Chondrocyte (in vitro differentiated cells): ENCODE measurements at regions not wholly inside any gene's neighbourhood (a gene's known extent, or its start where the extent isn't known, plus 50 kb on each side); places are given as distances from the start of the nearest gene placed in this dataset.

ENCODE experiments used
- DNase-seq: peaks from one replicate; pipeline ENCODE4 v3.0.0; 2021; ENCODE audit warnings: mixed read lengths, low spot score
- H3K27ac Mint-ChIP-seq: one replicate; pipeline ENCODE4 v1.8.0; 2021; ENCODE audit warnings: mild to moderate bottlenecking, moderate library complexity, mixed read lengths; ENCODE audit not compliant: unreplicated experiment
- H3K27me3 Mint-ChIP-seq: 2 replicates; pipeline ENCODE4 v1.8.0; 2021; ENCODE audit warnings: low read depth, mixed read lengths
- H3K36me3 Mint-ChIP-seq: 2 replicates; pipeline ENCODE4 v1.8.0; 2021; ENCODE audit warnings: low read depth, mixed read lengths
- H3K4me1 Mint-ChIP-seq: 2 replicates; pipeline ENCODE4 v1.8.0; 2021; ENCODE audit warnings: low read depth, mild to moderate bottlenecking, mixed read lengths
- H3K4me3 Mint-ChIP-seq: one replicate; pipeline ENCODE4 v1.8.0; 2021; ENCODE audit warnings: mild to moderate bottlenecking, moderate library complexity, mixed read lengths; ENCODE audit not compliant: unreplicated experiment
- H3K9me3 Mint-ChIP-seq: 2 replicates; pipeline ENCODE4 v1.8.0; 2021; ENCODE audit warnings: low read depth, mixed read lengths
- TF ChIP-seq, protein P1 (sequence below): fragments of 200-600 bp; sonication (generic); IDR thresholded peaks from 2 replicates; pipeline ENCODE4 v1.5.0; 2021; ENCODE audit warnings: antibody characterized with exemption, mild to moderate bottlenecking, moderate library complexity

DNA sequence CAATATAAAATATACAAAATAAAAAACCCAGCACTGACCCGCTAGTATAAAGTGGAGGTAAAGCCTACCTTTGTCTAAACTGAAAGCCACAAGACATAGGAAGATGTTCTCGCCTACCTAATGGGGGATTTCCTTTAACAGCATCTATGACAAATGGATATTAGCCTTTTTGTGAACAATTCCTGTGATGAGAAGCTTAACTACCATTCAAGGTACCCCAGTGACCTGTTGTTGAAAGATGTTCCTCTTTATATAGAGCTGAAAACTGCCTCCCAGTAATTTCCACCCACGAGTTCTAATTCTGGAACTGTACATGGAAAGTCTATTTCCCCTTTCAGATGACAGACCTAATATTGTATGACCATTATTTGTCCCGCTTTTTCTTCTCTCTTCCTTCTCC, 109.8 kb upstream of the RASGRP1 start:
- Mint-ChIP-seq H3K36me3 (no peaks in the 10 kb centered on the region), H3K27ac (no peak overlapping the region), H3K4me3 (no peak overlapping the region), H3K27me3 (peaks cover 9% of the 10 kb centered on the region), H3K4me1 (no peaks in the 10 kb centered on the region), H3K9me3 (no peaks in the 10 kb centered on the region)
- TF ChIP-seq, protein P1, sequence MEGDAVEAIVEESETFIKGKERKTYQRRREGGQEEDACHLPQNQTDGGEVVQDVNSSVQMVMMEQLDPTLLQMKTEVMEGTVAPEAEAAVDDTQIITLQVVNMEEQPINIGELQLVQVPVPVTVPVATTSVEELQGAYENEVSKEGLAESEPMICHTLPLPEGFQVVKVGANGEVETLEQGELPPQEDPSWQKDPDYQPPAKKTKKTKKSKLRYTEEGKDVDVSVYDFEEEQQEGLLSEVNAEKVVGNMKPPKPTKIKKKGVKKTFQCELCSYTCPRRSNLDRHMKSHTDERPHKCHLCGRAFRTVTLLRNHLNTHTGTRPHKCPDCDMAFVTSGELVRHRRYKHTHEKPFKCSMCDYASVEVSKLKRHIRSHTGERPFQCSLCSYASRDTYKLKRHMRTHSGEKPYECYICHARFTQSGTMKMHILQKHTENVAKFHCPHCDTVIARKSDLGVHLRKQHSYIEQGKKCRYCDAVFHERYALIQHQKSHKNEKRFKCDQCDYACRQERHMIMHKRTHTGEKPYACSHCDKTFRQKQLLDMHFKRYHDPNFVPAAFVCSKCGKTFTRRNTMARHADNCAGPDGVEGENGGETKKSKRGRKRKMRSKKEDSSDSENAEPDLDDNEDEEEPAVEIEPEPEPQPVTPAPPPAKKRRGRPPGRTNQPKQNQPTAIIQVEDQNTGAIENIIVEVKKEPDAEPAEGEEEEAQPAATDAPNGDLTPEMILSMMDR, result no peak
- no peak for DNase-seq

DNA sequence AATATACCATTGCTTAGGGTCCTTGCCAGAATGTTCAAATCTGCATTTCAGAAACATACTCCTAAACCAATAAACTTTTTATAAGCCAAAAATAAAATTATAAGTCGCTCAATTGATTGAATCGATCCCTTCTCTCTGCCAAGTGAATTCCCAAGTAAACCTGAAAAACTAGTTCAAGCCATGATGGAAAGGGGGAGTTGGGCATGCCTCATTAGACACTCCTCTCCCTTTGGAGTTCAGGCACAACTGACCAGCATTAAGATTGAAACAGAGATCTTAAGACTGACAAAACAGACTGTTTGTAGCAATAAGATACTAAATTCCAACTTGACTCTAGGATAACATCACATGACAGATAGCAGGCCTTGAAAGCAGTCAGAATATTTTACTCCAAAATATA, 113.7 kb upstream of the RASGRP1 start:
- TF ChIP-seq, protein P1, result no peak
- DNase-seq, result no peak
- no peaks in the 10 kb centered on the region for H3K4me1 Mint-ChIP-seq
- H3K4me3 Mint-ChIP-seq, result no peak overlapping the region
- H3K27me3 Mint-ChIP-seq, result peaks cover 9% of the 10 kb centered on the region
- H3K36me3 Mint-ChIP-seq, result no peaks in the 10 kb centered on the region
- H3K27ac Mint-ChIP-seq, result no peak overlapping the region
- H3K9me3 Mint-ChIP-seq, result no peaks in the 10 kb centered on the region

GRCh38 chr15:38680775-38681174, 116.2 kb upstream of the RASGRP1 start:
- no peaks in the 10 kb centered on the region for H3K36me3 Mint-ChIP-seq
- peaks cover 8% of the 10 kb centered on the region for H3K27me3 Mint-ChIP-seq
- H3K4me1 Mint-ChIP-seq, result no peaks in the 10 kb centered on the region
- no peak overlapping the region for H3K27ac Mint-ChIP-seq
- no peaks in the 10 kb centered on the region for H3K9me3 Mint-ChIP-seq
- TF ChIP-seq, protein P1, result no peak
- DNase-seq, result no peak
- no peak overlapping the region for H3K4me3 Mint-ChIP-seq

GRCh38 chr15:38682363-38682762, 117.7 kb upstream of the RASGRP1 start:
- no peak overlapping the region for H3K27ac Mint-ChIP-seq
- TF ChIP-seq, protein P1, result no peak
- H3K36me3 Mint-ChIP-seq, result no peaks in the 10 kb centered on the region
- peaks cover 3% of the 10 kb centered on the region for H3K4me1 Mint-ChIP-seq
- no peaks in the 10 kb centered on the region for H3K9me3 Mint-ChIP-seq
- H3K27me3 Mint-ChIP-seq, result peaks cover 3% of the 10 kb centered on the region
- no peak overlapping the region for H3K4me3 Mint-ChIP-seq
- no peak for DNase-seq

GRCh38 chr15:38682861-38683260, 118.2 kb upstream of the RASGRP1 start:
- Mint-ChIP-seq H3K4me3 (no peak overlapping the region), H3K9me3 (no peaks in the 10 kb centered on the region), H3K27me3 (no peaks in the 10 kb centered on the region), H3K27ac (no peak overlapping the region), H3K36me3 (no peaks in the 10 kb centered on the region), H3K4me1 (peaks cover 7% of the 10 kb centered on the region)
- TF ChIP-seq, protein P1, result no peak
- DNase-seq, result no peak
